ENCODE measurements at regions not wholly inside any gene's neighbourhood (a gene's known extent, or its start where the extent isn't known, plus 50 kb on each side); places are given as distances from the start of the nearest gene placed in this dataset.

- Histone ChIP-seq H3K4me1 (ENCODE audit: control insufficient read depth in 5 of 5, insufficient read depth in 5 of 5, low read length in 5 of 5) (no peaks in the 10 kb centered on the region), H3K9me3 (ENCODE audit: control insufficient read depth in 4 of 4, insufficient read depth in 3 of 4, low read length in 3 of 4) (no peaks in the 10 kb centered on the region), H3K4me3 (no peak overlapping the region), H3K9ac (ENCODE audit: insufficient read depth in 1 of 2, low read length in 2 of 2) (no peak overlapping the region), H3K36me3 (ENCODE audit: control insufficient read depth in 4 of 4, insufficient read depth in 4 of 4, low read length in 4 of 4) (no peaks in the 10 kb centered on the region), H3K27ac (ENCODE audit: low read depth in 1 of 2, low read length in 1 of 2) (no peak overlapping the region), H3K27me3 (ENCODE audit: control insufficient read depth in 3 of 3, insufficient read depth in 3 of 3, low read length in 2 of 3) (peaks cover 3 to 46% (median 13%) of the 10 kb centered on the region in 3 donors)
- ATAC-seq (ENCODE audit: insufficient read depth, low FRiP score) (no peak), DNase-seq (no peak)
- no peak for TF ChIP-seq CTCF (IDR thresholded peaks at IDR 0.05; ENCODE audit: control extremely low read depth, extremely low read depth)
- 76 to 100% methylated on average over 1 of the region's 1 CpG for WGBS, 2 donors
These were observed 80.2 kb upstream of the ESX1 start for GRCh38 chrX:104334971-104335370.

- Histone ChIP-seq H3K27me3 (ENCODE audit: control insufficient read depth in 3 of 3, insufficient read depth in 3 of 3, low read length in 2 of 3) (peaks cover 3 to 33% (median 8%) of the 10 kb centered on the region in 3 donors), H3K27ac (ENCODE audit: low read depth in 1 of 2, low read length in 1 of 2) (no peak overlapping the region), H3K9me3 (ENCODE audit: control insufficient read depth in 4 of 4, insufficient read depth in 3 of 4, low read length in 3 of 4) (no peaks in the 10 kb centered on the region), H3K4me1 (ENCODE audit: control insufficient read depth in 5 of 5, insufficient read depth in 5 of 5, low read length in 5 of 5) (no peaks in the 10 kb centered on the region), H3K9ac (ENCODE audit: insufficient read depth in 1 of 2, low read length in 2 of 2) (no peak overlapping the region), H3K36me3 (ENCODE audit: control insufficient read depth in 4 of 4, insufficient read depth in 4 of 4, low read length in 4 of 4) (no peaks in the 10 kb centered on the region), H3K4me3 (no peak overlapping the region)
- WGBS, 2 donors, result 76 to 80% methylated on average over 1 of the region's 1 CpG
- DNase-seq (no peak), ATAC-seq (ENCODE audit: insufficient read depth, low FRiP score) (no peak)
- no peak for TF ChIP-seq CTCF (IDR thresholded peaks at IDR 0.05; ENCODE audit: control extremely low read depth, extremely low read depth)
These were observed 76.2 kb upstream of the ESX1 start for GRCh38 chrX:104330966-104331365.

GRCh38 chrX:104329731-104330130 lies 75.0 kb upstream of the ESX1 start:
- Histone ChIP-seq H3K36me3 (ENCODE audit: control insufficient read depth in 4 of 4, insufficient read depth in 4 of 4, low read length in 4 of 4) (no peaks in the 10 kb centered on the region), H3K27ac (ENCODE audit: low read depth in 1 of 2, low read length in 1 of 2) (no peak overlapping the region), H3K4me1 (ENCODE audit: control insufficient read depth in 5 of 5, insufficient read depth in 5 of 5, low read length in 5 of 5) (no peaks in the 10 kb centered on the region), H3K27me3 (ENCODE audit: control insufficient read depth in 3 of 3, insufficient read depth in 3 of 3, low read length in 2 of 3) (peaks cover 3 to 34% (median 11%) of the 10 kb centered on the region in 3 donors), H3K9me3 (ENCODE audit: control insufficient read depth in 4 of 4, insufficient read depth in 3 of 4, low read length in 3 of 4) (no peaks in the 10 kb centered on the region), H3K4me3 (no peak overlapping the region), H3K9ac (ENCODE audit: insufficient read depth in 1 of 2, low read length in 2 of 2) (no peak overlapping the region)
- ATAC-seq (ENCODE audit: insufficient read depth, low FRiP score) (no peak), DNase-seq (no peak)
- WGBS, 2 donors, result 90 to 91% methylated on average over 7 of the region's 7 CpGs
- no peak for TF ChIP-seq CTCF (IDR thresholded peaks at IDR 0.05; ENCODE audit: control extremely low read depth, extremely low read depth)

GRCh38 chrX:104325213-104325585 lies 70.5 kb upstream of the ESX1 start:
- H3K36me3 ChIP-seq (ENCODE audit: control insufficient read depth in 4 of 4, insufficient read depth in 4 of 4, low read length in 4 of 4), result no peaks in the 10 kb centered on the region
- no peak overlapping the region for H3K27ac ChIP-seq (ENCODE audit: low read depth in 1 of 2, low read length in 1 of 2)
- ATAC-seq (ENCODE audit: insufficient read depth, low FRiP score) (no peak), DNase-seq (no peak)
- no peaks in the 10 kb centered on the region for H3K9me3 ChIP-seq (ENCODE audit: control insufficient read depth in 4 of 4, insufficient read depth in 3 of 4, low read length in 3 of 4)
- H3K27me3 ChIP-seq (ENCODE audit: control insufficient read depth in 3 of 3, insufficient read depth in 3 of 3, low read length in 2 of 3), result peaks cover 0 to 23% (median 8%) of the 10 kb centered on the region in 3 donors
- no peak overlapping the region for H3K9ac ChIP-seq (ENCODE audit: insufficient read depth in 1 of 2, low read length in 2 of 2)
- H3K4me3 ChIP-seq, result no peak overlapping the region
- WGBS, 2 donors, result 71 to 90% methylated on average over 3 of the region's 3 CpGs
- no peaks in the 10 kb centered on the region for H3K4me1 ChIP-seq (ENCODE audit: control insufficient read depth in 5 of 5, insufficient read depth in 5 of 5, low read length in 5 of 5)
- no peak for TF ChIP-seq CTCF (IDR thresholded peaks at IDR 0.05; ENCODE audit: control extremely low read depth, extremely low read depth)

Measured in lung (tissue), 11 donors.